ENCODE measurements at regions not wholly inside any gene's neighbourhood (a gene's known extent, or its start where the extent isn't known, plus 50 kb on each side); places are given as distances from the start of the nearest gene placed in this dataset.

GRCh38 chr1:72435025-72435424 is 152.7 kb upstream of the NEGR1 start:
- TF ChIP-seq CTCF (conservative IDR thresholded peaks at IDR 0.05; ENCODE audit: low read depth in 2 of 2) = no peak
- TF ChIP-seq CREB1 (CRISPR knock-in tag; IDR thresholded peaks at IDR 0.05; ENCODE audit: low read depth) = no peak
- TF ChIP-seq POLR2AphosphoS5 (IDR thresholded peaks at IDR 0.05; ENCODE audit: low read depth) = no peak
- TF ChIP-seq EZH2 (IDR thresholded peaks at IDR 0.05; ENCODE audit: low read depth, unreplicated experiment) = no peak
- TF ChIP-seq JUNB (IDR thresholded peaks at IDR 0.05; ENCODE audit: unreplicated experiment) = no peak
- no peak for TF ChIP-seq ZNF331 (CRISPR knock-in tag; IDR thresholded peaks at IDR 0.05; ENCODE audit: low read depth)
- no peak for TF ChIP-seq NANOG (IDR thresholded peaks at IDR 0.05; ENCODE audit: borderline replicate concordance)
- TF ChIP-seq EZH2phosphoT487 (IDR thresholded peaks at IDR 0.05; ENCODE audit: unreplicated experiment) = no peak
- TF ChIP-seq REST (IDR thresholded peaks at IDR 0.05; ENCODE audit: unreplicated experiment) = no peak
- no peak for TF ChIP-seq ETS1 (IDR thresholded peaks at IDR 0.05)
- no peak for TF ChIP-seq STAT1 (IDR thresholded peaks at IDR 0.05; ENCODE audit: unreplicated experiment)
- no peak for TF ChIP-seq ZNF462 (CRISPR knock-in tag; IDR thresholded peaks at IDR 0.05)
- TF ChIP-seq ZNF114 (CRISPR knock-in tag; IDR thresholded peaks at IDR 0.05) = no peak

Measured in GM23338 (cell line).